AG04450 (cell line): ENCODE measurements at regions not wholly inside any gene's neighbourhood (a gene's known extent, or its start where the extent isn't known, plus 50 kb on each side); places are given as distances from the start of the nearest gene placed in this dataset.

Source experiments
- CTCF ChIA-PET: fragments of 300-600, 350-600 bp; formaldehyde crosslinking; extraction: SDS; loops from one replicate; lab custom pipeline; 2022; ENCODE audit warnings: antibody characterized with exemption, inconsistent platforms; lab: Charles Lee
- POLR2A ChIA-PET: fragments of 350-600 bp; formaldehyde crosslinking; extraction: SDS; loops from one replicate; lab custom pipeline; 2021; ENCODE audit warnings: antibody characterized with exemption, inconsistent platforms; lab: Yijun Ruan, JAX
- DNase-seq: peaks from one replicate; pipeline ENCODE4 v3.0.0-alpha.2; 2011; ENCODE audit warnings: low read depth, low spot score
- H3K27ac ChIP-seq: one replicate; pipeline ENCODE4 v1.5.1; 2012; ENCODE audit warnings: low read depth, low read length, control low read depth
- H3K27me3 ChIP-seq: one replicate; pipeline ENCODE4 v1.6.0; 2012; ENCODE audit warnings: low read length; ENCODE audit not compliant: control insufficient read depth, insufficient read depth
- H3K4me3 ChIP-seq: 2 replicates; pipeline ENCODE4 v1.5.1; 2011; ENCODE audit warnings: mild to moderate bottlenecking, low read depth, low read length, control low read depth
- H3K9me3 ChIP-seq: 2 replicates; pipeline ENCODE4 v1.5.1; 2012; ENCODE audit warnings: low read length; ENCODE audit not compliant: control insufficient read depth, insufficient read depth
- CTCF ChIP-seq: IDR thresholded peaks from 2 replicates; pipeline ENCODE4 v1.5.1; 2011; ENCODE audit warnings: low read depth, low read length, control low read depth, inconsistent platforms

GRCh38 chr1:18035145-18035544 is 72.5 kb upstream of the IGSF21 start:
- Histone ChIP-seq H3K9me3 (no peaks in the 10 kb centered on the region), H3K4me3 (no peak overlapping the region), H3K27me3 (no peaks in the 10 kb centered on the region), H3K27ac (no peak overlapping the region)
- CTCF ChIA-PET: no interaction called here
- POLR2A ChIA-PET: no interaction called here
- no peak for DNase-seq
- TF ChIP-seq CTCF: no peak

- no peak for DNase-seq
- ChIA-PET POLR2A (no interaction called here), CTCF (no interaction called here)
- H3K4me3 ChIP-seq: no peak overlapping the region
- H3K27ac ChIP-seq: no peak overlapping the region
- TF ChIP-seq CTCF: no peak
- H3K9me3 ChIP-seq: no peaks in the 10 kb centered on the region
- no peaks in the 10 kb centered on the region for H3K27me3 ChIP-seq
These were observed 69.9 kb upstream of the IGSF21 start for GRCh38 chr1:18037651-18038050.

DNA sequence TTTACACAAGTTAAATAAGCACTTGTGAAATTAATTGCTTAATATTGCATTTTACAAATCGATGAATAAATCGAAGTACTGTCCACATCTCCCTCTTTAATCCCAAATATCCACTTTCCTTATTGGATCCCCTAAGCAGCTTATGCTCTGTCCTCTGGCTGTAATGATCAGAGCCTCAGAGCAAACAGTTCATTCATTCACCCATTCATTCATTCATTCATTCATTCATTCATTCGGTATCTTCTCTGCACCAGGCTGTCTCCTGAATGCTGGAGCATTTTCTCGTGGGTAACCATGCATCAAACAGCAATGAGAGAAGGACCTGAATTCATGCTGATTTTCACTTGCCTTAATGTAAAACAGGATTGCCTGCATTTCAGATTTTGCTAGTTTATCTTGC is 69.5 kb upstream of the IGSF21 start:
- Histone ChIP-seq H3K27me3 (no peaks in the 10 kb centered on the region), H3K9me3 (no peaks in the 10 kb centered on the region), H3K27ac (no peak overlapping the region), H3K4me3 (no peak overlapping the region)
- no peak for DNase-seq
- TF ChIP-seq CTCF: no peak
- ChIA-PET CTCF (no interaction called here), POLR2A (no interaction called here)

DNA sequence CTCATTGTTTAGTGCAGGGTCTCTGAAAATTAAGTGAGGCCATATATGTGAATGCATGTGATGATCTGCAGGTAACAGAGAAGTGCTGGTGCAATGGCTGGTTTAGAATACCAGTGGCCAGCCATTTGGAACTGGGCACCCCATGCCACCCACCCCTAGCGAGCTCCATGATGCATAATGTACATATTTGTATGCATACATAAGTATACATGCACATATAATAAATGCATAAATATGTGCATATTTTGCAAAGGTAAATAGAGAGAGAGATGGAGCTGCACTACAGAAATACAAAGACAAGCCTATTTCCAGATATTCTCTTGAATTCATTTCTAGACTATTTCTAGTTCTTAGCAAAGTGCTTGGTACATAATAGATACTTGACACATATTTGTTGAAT is 68.5 kb upstream of the IGSF21 start:
- Histone ChIP-seq H3K27me3 (no peaks in the 10 kb centered on the region), H3K4me3 (no peak overlapping the region), H3K27ac (no peak overlapping the region), H3K9me3 (no peaks in the 10 kb centered on the region)
- no peak for DNase-seq
- no peak for TF ChIP-seq CTCF
- CTCF ChIA-PET: no interaction called here
- POLR2A ChIA-PET: no interaction called here

GRCh38 chr1:18041102-18041501 is 66.5 kb upstream of the IGSF21 start:
- ChIA-PET CTCF (interaction anchor here (0.6 kb wide), 1 partner anchor 931 kb away, joined by 6 read pairs; no protein-coding TSS in a partner anchor), POLR2A (no interaction called here)
- no peak overlapping the region for H3K27ac ChIP-seq

More at GRCh38 chr1:18041102-18041501, 66.5 kb upstream of the IGSF21 start:
- H3K4me3 ChIP-seq: no peak overlapping the region
- no peaks in the 10 kb centered on the region for H3K27me3 ChIP-seq
- TF ChIP-seq CTCF: no peak
- H3K9me3 ChIP-seq: no peaks in the 10 kb centered on the region
- DNase-seq: no peak
